ENCODE measurements at regions not wholly inside any gene's neighbourhood (a gene's known extent, or its start where the extent isn't known, plus 50 kb on each side); places are given as distances from the start of the nearest gene placed in this dataset.

DNA sequence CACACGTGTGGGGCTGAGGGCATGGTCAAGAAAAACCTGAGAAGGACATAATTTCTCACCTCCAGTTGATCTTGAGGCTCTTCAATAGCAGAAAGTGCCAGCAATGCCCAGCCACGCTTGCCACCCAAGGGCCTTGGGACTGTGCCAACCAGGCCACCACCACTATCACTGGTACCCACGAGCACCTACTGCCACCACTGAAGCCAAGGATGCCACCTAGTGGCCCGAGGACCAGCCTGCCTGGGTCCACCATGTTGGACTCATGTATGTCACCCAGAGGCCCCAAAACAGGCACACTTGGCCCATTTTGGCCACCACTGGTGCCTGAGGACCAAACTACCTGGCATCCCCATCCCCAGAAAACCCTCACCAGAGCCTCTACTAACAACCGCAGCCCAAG is 191.8 kb downstream of the ADAM29 start:
- FAIRE-seq (no peak), DNase-seq (ENCODE audit: insufficient read length, low spot score) (no peak)
- TF ChIP-seq, protein P1, sequence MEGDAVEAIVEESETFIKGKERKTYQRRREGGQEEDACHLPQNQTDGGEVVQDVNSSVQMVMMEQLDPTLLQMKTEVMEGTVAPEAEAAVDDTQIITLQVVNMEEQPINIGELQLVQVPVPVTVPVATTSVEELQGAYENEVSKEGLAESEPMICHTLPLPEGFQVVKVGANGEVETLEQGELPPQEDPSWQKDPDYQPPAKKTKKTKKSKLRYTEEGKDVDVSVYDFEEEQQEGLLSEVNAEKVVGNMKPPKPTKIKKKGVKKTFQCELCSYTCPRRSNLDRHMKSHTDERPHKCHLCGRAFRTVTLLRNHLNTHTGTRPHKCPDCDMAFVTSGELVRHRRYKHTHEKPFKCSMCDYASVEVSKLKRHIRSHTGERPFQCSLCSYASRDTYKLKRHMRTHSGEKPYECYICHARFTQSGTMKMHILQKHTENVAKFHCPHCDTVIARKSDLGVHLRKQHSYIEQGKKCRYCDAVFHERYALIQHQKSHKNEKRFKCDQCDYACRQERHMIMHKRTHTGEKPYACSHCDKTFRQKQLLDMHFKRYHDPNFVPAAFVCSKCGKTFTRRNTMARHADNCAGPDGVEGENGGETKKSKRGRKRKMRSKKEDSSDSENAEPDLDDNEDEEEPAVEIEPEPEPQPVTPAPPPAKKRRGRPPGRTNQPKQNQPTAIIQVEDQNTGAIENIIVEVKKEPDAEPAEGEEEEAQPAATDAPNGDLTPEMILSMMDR (IDR thresholded peaks at IDR 0.05; ENCODE audit: insufficient read depth, missing control alignments): no peak

DNA sequence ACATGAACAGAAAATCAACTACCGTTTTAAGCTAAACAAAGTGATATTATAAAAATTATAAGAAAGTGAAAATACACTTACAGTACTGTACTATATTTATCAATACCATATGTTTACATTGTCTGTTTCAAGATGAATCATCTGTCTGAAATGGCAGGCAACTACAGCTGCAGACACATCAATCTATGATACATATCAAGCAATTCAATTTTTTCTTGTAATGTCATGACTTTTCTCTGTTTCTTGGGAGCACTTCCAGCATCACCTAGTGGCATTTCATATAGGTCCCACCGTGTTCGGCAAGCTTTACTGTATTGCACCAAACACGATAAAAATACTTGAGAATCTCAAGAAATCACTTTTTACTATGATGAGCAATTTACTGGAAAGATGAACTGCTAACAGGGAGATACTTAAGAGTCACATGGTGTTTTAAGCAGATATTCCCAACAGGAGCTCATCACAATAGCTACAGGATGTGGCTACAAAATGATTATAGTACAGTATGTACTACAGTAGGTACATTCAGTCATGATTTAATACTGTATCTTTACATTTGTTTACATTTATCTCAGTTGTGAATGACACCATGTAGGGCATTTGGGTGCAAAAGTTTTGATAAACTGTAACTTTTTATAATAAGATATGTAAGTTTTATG is 207.4 kb downstream of the ADAM29 start:
- FAIRE-seq: no peak
- DNase-seq (ENCODE audit: insufficient read length, low spot score): no peak
- TF ChIP-seq, protein P1 (IDR thresholded peaks at IDR 0.05; ENCODE audit: insufficient read depth, missing control alignments): no peak

DNA sequence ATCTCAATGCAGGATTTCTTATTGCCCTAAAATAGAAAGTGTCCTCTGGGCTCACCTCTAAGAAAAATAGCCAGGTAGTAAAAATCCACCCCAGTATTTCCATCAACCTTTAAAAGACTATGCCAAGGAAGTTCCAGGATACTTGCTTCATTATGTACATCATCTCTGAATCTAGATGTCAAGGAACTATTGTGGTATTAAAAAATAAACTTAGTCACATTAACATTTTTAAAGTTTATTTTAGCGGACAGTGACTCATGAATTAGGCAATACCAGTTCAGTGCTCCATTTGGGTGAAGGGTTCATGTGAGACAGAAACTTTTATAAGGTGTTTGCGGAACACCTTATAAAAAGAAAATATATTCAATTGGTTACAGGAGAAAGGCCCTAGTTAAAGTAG is 209.2 kb downstream of the ADAM29 start:
- DNase-seq (ENCODE audit: insufficient read length, low spot score): no peak

DNA sequence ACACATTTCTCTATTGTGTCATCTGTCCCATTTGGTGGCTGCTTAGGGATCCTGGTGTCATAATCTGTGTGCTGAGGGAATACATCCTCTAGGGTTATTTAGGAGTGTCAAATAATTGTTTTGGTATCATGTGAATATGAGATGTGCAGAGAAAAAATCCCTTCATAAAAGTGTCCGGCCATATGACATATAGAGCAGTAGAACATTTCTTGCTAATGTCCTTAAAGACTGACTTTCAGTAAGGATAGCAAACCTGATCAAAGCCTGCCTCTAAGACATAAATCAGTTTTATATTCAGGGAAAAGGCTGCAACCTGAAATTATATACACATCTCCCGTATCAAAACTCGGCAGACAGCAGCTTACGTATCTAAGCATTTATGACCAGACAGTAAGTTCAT is 211.6 kb downstream of the ADAM29 start:
- TF ChIP-seq, protein P1 (IDR thresholded peaks at IDR 0.05; ENCODE audit: insufficient read depth, missing control alignments): no peak

More for the DNA sequence above, 209.2 kb downstream of the ADAM29 start:
- TF ChIP-seq, protein P1 (IDR thresholded peaks at IDR 0.05; ENCODE audit: insufficient read depth, missing control alignments): no peak
- FAIRE-seq: no peak

DNA sequence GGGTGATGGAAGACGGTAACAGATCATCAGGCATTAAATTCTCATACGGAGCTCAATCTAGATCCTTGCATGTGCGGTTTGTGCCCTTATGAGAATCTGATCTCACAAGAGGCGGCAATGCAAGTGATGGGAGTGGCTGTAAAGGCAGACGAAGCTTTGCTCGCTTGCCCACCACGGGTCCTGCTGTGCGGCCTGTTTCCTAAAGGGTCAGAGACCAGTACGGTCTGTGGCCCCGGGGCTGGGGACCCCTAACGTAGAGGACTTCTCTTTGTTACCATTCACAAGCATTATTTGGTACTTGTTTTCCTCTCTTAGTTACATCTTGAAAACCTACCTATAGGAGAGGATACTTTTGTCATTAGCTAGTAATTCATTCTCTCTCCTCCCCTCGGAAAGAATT is 221.0 kb downstream of the ADAM29 start:
- no peak for DNase-seq (ENCODE audit: insufficient read length, low spot score)
- TF ChIP-seq, protein P1 (IDR thresholded peaks at IDR 0.05; ENCODE audit: insufficient read depth, missing control alignments): no peak
- no peak for FAIRE-seq

More for the DNA sequence above, 211.6 kb downstream of the ADAM29 start:
- DNase-seq (ENCODE audit: insufficient read length, low spot score) (no peak), FAIRE-seq (no peak)

DNA sequence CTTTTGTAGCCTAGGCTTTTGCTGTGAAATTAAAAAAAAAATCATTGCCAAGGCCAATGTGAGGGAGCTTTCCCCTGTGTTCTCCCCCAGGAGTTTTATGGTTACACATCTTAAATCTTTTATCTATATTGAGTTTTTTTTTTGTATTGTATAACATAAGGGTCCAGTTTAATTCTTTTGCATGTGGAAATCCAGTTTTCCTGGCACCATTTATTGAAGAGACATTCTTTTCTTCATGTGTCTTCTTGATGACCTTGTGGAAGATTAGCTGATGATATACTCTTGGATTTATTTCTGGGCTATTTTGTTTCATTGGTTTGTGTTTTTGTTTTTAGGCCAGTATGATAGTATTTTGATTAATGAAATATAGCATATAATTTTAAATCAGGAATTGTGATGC is 225.0 kb downstream of the ADAM29 start:
- DNase-seq (ENCODE audit: insufficient read length, low spot score) (no peak), FAIRE-seq (no peak)
- TF ChIP-seq, protein P1 (IDR thresholded peaks at IDR 0.05; ENCODE audit: insufficient read depth, missing control alignments): no peak

DNA sequence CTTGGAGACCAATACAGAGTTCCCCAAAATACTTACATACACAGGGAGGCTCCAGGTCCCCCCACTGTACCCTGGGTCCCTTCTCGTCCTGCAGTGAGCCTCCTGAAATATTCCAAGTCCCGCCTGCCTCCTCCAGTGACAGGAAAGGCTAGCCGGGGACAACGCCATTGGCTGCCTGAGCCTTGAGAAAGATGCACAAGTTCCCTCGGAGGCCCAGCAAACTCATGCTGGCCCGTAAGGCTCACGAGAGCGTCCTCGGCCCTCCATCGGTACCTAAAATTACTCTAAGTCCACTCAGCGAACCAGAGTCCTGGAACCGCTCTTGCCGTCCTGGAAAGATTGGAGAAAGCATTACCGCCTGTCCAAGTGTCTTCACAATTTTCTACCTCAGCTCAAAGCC is 228.6 kb downstream of the ADAM29 start:
- DNase-seq (ENCODE audit: insufficient read length, low spot score) (no peak), FAIRE-seq (no peak)
- TF ChIP-seq, protein P1 (IDR thresholded peaks at IDR 0.05; ENCODE audit: insufficient read depth, missing control alignments): no peak

All from D721Med (cell line).